WTC11 (cell line): ENCODE measurements at regions not wholly inside any gene's neighbourhood (a gene's known extent, or its start where the extent isn't known, plus 50 kb on each side); places are given as distances from the start of the nearest gene placed in this dataset.

Experiments used
- ELF4 ChIP-seq: sonication (generic); formaldehyde crosslinking; IDR thresholded peaks from 2 replicates; pipeline ENCODE4 v1.8.1; 2022; ENCODE audit warnings: low read depth, mild to moderate bottlenecking, moderate library complexity, missing genetic modification reagents
- NR1H2 ChIP-seq: sonication (generic); formaldehyde crosslinking; IDR thresholded peaks from 2 replicates; pipeline ENCODE4 v1.9.0; 2021; ENCODE audit warnings: mild to moderate bottlenecking, moderate library complexity, missing genetic modification reagents
- TCF7 ChIP-seq: sonication (generic); formaldehyde crosslinking; IDR thresholded peaks from 2 replicates; pipeline ENCODE4 v1.8.0; 2022; ENCODE audit warnings: mild to moderate bottlenecking, low read depth, missing genetic modification reagents, moderate library complexity
- TF ChIP-seq, protein P1 (sequence below): fragments of 200-600 bp; IDR thresholded peaks from 2 replicates; pipeline ENCODE4 v1.8.0; 2022; ENCODE audit warnings: antibody characterized with exemption
- TF ChIP-seq, protein P2 (sequence below): sonication (generic); formaldehyde crosslinking; IDR thresholded peaks from 2 replicates; pipeline ENCODE4 v1.8.0; 2023; ENCODE audit warnings: missing genetic modification reagents
- TF ChIP-seq, protein P3 (sequence below): sonication (generic); formaldehyde crosslinking; conservative IDR thresholded peaks from 2 replicates; pipeline ENCODE4 v1.8.1; 2022; ENCODE audit warnings: mild to moderate bottlenecking, missing genetic modification reagents

DNA sequence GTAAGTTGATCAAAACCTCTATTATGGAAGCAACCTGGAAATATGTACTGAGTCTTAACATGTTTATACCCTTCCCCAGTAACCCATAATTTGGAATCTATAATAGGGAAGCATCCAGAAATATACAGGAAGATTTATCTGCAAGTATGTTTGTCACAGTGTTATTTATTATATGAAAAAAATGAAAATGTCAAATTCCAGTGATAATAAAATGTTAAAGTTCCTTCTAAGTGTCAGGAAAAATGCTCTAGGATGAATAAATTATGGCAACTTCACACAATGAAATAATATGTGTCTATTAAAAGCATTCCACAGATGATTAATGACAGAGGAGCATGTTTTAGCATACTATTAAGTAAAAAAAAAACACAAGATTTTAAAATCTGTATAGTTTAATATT, 202.3 kb upstream of the PRNP start:
- TF ChIP-seq, protein P1, sequence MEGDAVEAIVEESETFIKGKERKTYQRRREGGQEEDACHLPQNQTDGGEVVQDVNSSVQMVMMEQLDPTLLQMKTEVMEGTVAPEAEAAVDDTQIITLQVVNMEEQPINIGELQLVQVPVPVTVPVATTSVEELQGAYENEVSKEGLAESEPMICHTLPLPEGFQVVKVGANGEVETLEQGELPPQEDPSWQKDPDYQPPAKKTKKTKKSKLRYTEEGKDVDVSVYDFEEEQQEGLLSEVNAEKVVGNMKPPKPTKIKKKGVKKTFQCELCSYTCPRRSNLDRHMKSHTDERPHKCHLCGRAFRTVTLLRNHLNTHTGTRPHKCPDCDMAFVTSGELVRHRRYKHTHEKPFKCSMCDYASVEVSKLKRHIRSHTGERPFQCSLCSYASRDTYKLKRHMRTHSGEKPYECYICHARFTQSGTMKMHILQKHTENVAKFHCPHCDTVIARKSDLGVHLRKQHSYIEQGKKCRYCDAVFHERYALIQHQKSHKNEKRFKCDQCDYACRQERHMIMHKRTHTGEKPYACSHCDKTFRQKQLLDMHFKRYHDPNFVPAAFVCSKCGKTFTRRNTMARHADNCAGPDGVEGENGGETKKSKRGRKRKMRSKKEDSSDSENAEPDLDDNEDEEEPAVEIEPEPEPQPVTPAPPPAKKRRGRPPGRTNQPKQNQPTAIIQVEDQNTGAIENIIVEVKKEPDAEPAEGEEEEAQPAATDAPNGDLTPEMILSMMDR = no peak
- TF ChIP-seq, protein P2, sequence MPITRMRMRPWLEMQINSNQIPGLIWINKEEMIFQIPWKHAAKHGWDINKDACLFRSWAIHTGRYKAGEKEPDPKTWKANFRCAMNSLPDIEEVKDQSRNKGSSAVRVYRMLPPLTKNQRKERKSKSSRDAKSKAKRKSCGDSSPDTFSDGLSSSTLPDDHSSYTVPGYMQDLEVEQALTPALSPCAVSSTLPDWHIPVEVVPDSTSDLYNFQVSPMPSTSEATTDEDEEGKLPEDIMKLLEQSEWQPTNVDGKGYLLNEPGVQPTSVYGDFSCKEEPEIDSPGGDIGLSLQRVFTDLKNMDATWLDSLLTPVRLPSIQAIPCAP (CRISPR knock-in tag) = no peak
- TF ChIP-seq ELF4 (no peak), TCF7 (CRISPR knock-in tag) (no peak), NR1H2 (CRISPR knock-in tag) (no peak)
- TF ChIP-seq, protein P3, sequence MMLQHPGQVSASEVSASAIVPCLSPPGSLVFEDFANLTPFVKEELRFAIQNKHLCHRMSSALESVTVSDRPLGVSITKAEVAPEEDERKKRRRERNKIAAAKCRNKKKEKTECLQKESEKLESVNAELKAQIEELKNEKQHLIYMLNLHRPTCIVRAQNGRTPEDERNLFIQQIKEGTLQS = no peak
